B cell (primary cell): ENCODE measurements at regions not wholly inside any gene's neighbourhood (a gene's known extent, or its start where the extent isn't known, plus 50 kb on each side); places are given as distances from the start of the nearest gene placed in this dataset.

Source experiments
- ATAC-seq: fragments of 200-7000 bp; cut with Tn5 transposase; one replicate; pipeline ENCODE4 v1.10.0; 2021; ENCODE audit warnings: low read depth, mild to moderate bottlenecking, moderate number of reproducible peaks, moderate library complexity
- CTCF ChIA-PET: fragments of 350-600 bp; sonication (Branson Sonifier 250); formaldehyde crosslinking; loops from one replicate; lab custom pipeline; 2021; ENCODE audit warnings: antibody characterized with exemption, inconsistent platforms; lab: Charles Lee
- POLR2A ChIA-PET: fragments of 350-600 bp; sonication (Branson Sonifier 250); formaldehyde crosslinking; loops from one replicate; lab custom pipeline; 2021; ENCODE audit warnings: antibody characterized with exemption; lab: Charles Lee
- DNase-seq: peaks from one replicate; pipeline ENCODE4 v3.0.0; 2013
- H2AFZ ChIP-seq: 2 replicates; pipeline ENCODE4 v1.6.1; 2012; ENCODE audit warnings: mild to moderate bottlenecking, low read depth, low read length; ENCODE audit not compliant: insufficient read depth, poor library complexity, severe bottlenecking
- H3K27ac ChIP-seq, 2 donors: 1 replicate in 1 of 2; 2 replicates in 1 of 2; pipeline ENCODE4 v1.5.1; 2012 to 2013; ENCODE audit warnings: low read length in 2 of 2, mild to moderate bottlenecking in 2 of 2, moderate library complexity in 1 of 2
- H3K27me3 ChIP-seq, 4 experiments: fragments of 200-600 bp in 1 of 4; sonication (generic) in 1 of 4; replicated peaks in 1 of 4; 1 replicate in 2 of 4; 2 replicates in 2 of 4; pipeline versions ENCODE4 v1.6.1 to v1.7.0; 2013 to 2016; ENCODE audit warnings: low read length in 3 of 4, mild to moderate bottlenecking in 2 of 4, mixed read lengths in 1 of 4, moderate library complexity in 1 of 4; ENCODE audit not compliant: insufficient read depth in 4 of 4, control insufficient read depth in 3 of 4; ENCODE audit errors: control extremely low read depth in 1 of 4
- H3K36me3 ChIP-seq, 2 experiments: replicated peaks in 1 of 2; 1 replicate in 1 of 2; 2 replicates in 1 of 2; pipeline versions ENCODE4 v1.6.1 to v1.7.1; 2013; ENCODE audit warnings: low read length in 1 of 2; ENCODE audit not compliant: insufficient read depth in 2 of 2, control insufficient read depth in 1 of 2; ENCODE audit errors: control extremely low read depth in 1 of 2, extremely low read depth in 1 of 2
- H3K4me1 ChIP-seq, 2 donors: fragments of 200-600 bp in 1 of 2; sonication (generic) in 1 of 2; 1 replicate in 1 of 2; 2 replicates in 1 of 2; pipeline versions ENCODE4 v1.5.1 to v1.6.1; 2013 to 2017; ENCODE audit warnings: low read length in 2 of 2; ENCODE audit not compliant: control insufficient read depth in 2 of 2, insufficient read depth in 2 of 2
- H3K4me2 ChIP-seq: replicated peaks from 2 replicates; pipeline ENCODE3; 2012; ENCODE audit warnings: mild to moderate bottlenecking, low read depth, low read length; ENCODE audit not compliant: poor library complexity, severe bottlenecking
- H3K4me3 ChIP-seq, 5 experiments: fragments of 200-600 bp in 1 of 5; sonication (generic) in 1 of 5; 1 replicate in 3 of 5; 2 replicates in 2 of 5; pipeline versions ENCODE4 v1.5.1 to v1.7.0; 2011 to 2016; ENCODE audit warnings: low read length in 4 of 5, mild to moderate bottlenecking in 4 of 5, low read depth in 2 of 5, control low read depth in 1 of 5, moderate library complexity in 1 of 5; ENCODE audit not compliant: insufficient read depth in 1 of 5; ENCODE audit errors: control extremely low read depth in 1 of 5, extremely low read depth in 1 of 5
- H3K79me2 ChIP-seq: fragments of 200-600 bp; sonication (generic); one replicate; pipeline ENCODE4 v1.6.0; 2016; ENCODE audit warnings: low read length; ENCODE audit not compliant: control insufficient read depth, insufficient read depth
- H3K9ac ChIP-seq: fragments of 200-600 bp; sonication (generic); 2 replicates; pipeline ENCODE4 v1.6.1; 2017; ENCODE audit warnings: mild to moderate bottlenecking, low read length, moderate library complexity
- H3K9me3 ChIP-seq, 3 donors: one replicate each; pipeline versions ENCODE4 v1.6.1 to v1.7.1; 2013; ENCODE audit warnings: low read length in 2 of 3; ENCODE audit not compliant: control insufficient read depth in 2 of 3, insufficient read depth in 1 of 3; ENCODE audit errors: control extremely low read depth in 1 of 3
- H4K20me1 ChIP-seq: 2 replicates; pipeline ENCODE4 v1.6.0; 2012; ENCODE audit warnings: mild to moderate bottlenecking, low read length; ENCODE audit not compliant: insufficient read depth, control insufficient read depth, poor library complexity, severe bottlenecking
- H3K27ac Mint-ChIP-seq: one replicate; pipeline ENCODE4 v1.8.0; 2021; ENCODE audit warnings: mixed read lengths
- H3K27me3 Mint-ChIP-seq: one replicate; pipeline ENCODE4 v1.8.0; 2021; ENCODE audit warnings: mixed read lengths
- H3K4me1 Mint-ChIP-seq: one replicate; pipeline ENCODE4 v1.8.0; 2021; ENCODE audit warnings: mixed read lengths
- H3K4me3 Mint-ChIP-seq: one replicate; pipeline ENCODE4 v1.8.0; 2021; ENCODE audit warnings: mixed read lengths
- H3K9me3 Mint-ChIP-seq: one replicate; pipeline ENCODE4 v1.8.0; 2022; ENCODE audit warnings: mixed read lengths; ENCODE audit not compliant: insufficient read depth
- CTCF ChIP-seq: fragments of 200-600 bp; IDR thresholded peaks from one replicate; pipeline ENCODE4 v1.8.0; 2022; ENCODE audit warnings: antibody characterized with exemption, mild to moderate bottlenecking
- EZH2 ChIP-seq: IDR thresholded peaks from 2 replicates; pipeline ENCODE4 v1.6.1; 2012; ENCODE audit warnings: borderline replicate concordance, low read depth, mild to moderate bottlenecking, moderate library complexity, low read length; ENCODE audit not compliant: insufficient read depth, poor library complexity, severe bottlenecking
- WGBS: methylation state at CpG from one replicate; pipeline ENCODE4 v1.1.5; 2013; ENCODE audit warnings: missing lambda C conversion rate; ENCODE audit not compliant: insufficient coverage; 5-methylcytosine and 5-hydroxymethylcytosine counted together
- intact Hi-C: fragments of 100-400 bp; cut with micrococcal nuclease; formaldehyde crosslinking; loops from one replicate; pipeline ENCODE4 v1.10.0; 2022

- POLR2A ChIA-PET: no interaction called here
- H3K9me3 Mint-ChIP-seq: peaks cover 2% of the 10 kb centered on the region
These were observed 128.9 kb upstream of the WSCD1 start for GRCh38 chr17:5941258-5941657.

GRCh38 chr17:5942687-5943086 is 127.5 kb upstream of the WSCD1 start:
- ATAC-seq (no peak), DNase-seq (no peak)
- H3K27me3 ChIP-seq: peaks cover 0 to 2% (median 0%) of the 10 kb centered on the region in 4 experiments
- H3K27ac ChIP-seq: no peak overlapping the region
- Mint-ChIP-seq H3K27me3 (peaks cover 31% of the 10 kb centered on the region), H3K9me3 (peaks cover 7% of the 10 kb centered on the region), H3K27ac (no peak overlapping the region), H3K4me3 (no peak overlapping the region), H3K4me1 (no peaks in the 10 kb centered on the region)
- H3K4me1 ChIP-seq: no peaks in the 10 kb centered on the region
- peaks cover 0 to 13% (median 0%) of the 10 kb centered on the region in 3 donors for H3K9me3 ChIP-seq
- ChIA-PET CTCF (no interaction called here), POLR2A (no interaction called here)
- no peaks in the 10 kb centered on the region for H4K20me1 ChIP-seq
- no peak for TF ChIP-seq EZH2
- TF ChIP-seq CTCF: no peak
- no peaks in the 10 kb centered on the region for H3K79me2 ChIP-seq
- no peak overlapping the region for H2AFZ ChIP-seq
- H3K36me3 ChIP-seq: no peaks in the 10 kb centered on the region
- H3K9ac ChIP-seq: no peak overlapping the region
- no peak overlapping the region for H3K4me3 ChIP-seq
- 44% methylated on average over 7 of the region's 7 CpGs for WGBS
- intact Hi-C loops: no loop called here
- no peak overlapping the region for H3K4me2 ChIP-seq

More at GRCh38 chr17:5941258-5941657, 128.9 kb upstream of the WSCD1 start:
- no peaks in the 10 kb centered on the region for H4K20me1 ChIP-seq
- intact Hi-C loops: no loop called here
- CTCF ChIA-PET: no interaction called here
- peaks cover 0 to 10% (median 0%) of the 10 kb centered on the region in 3 donors for H3K9me3 ChIP-seq
- 91% methylated on average over 5 of the region's 5 CpGs for WGBS
- H3K4me1 ChIP-seq: no peaks in the 10 kb centered on the region
- Mint-ChIP-seq H3K27me3 (peaks cover 28% of the 10 kb centered on the region), H3K4me3 (no peak overlapping the region), H3K4me1 (no peaks in the 10 kb centered on the region), H3K27ac (no peak overlapping the region)
- peaks cover 0 to 2% (median 0%) of the 10 kb centered on the region in 4 experiments for H3K27me3 ChIP-seq
- DNase-seq (no peak), ATAC-seq (no peak)
- no peaks in the 10 kb centered on the region for H3K79me2 ChIP-seq
- no peak overlapping the region for H2AFZ ChIP-seq
- no peaks in the 10 kb centered on the region for H3K36me3 ChIP-seq
- TF ChIP-seq EZH2 (no peak), CTCF (no peak)
- no peak overlapping the region for H3K9ac ChIP-seq
- no peak overlapping the region for H3K4me2 ChIP-seq
- no peak overlapping the region for H3K27ac ChIP-seq
- no peak overlapping the region for H3K4me3 ChIP-seq
